Amniotic epithelial cell (primary cell): ENCODE measurements at regions not wholly inside any gene's neighbourhood (a gene's known extent, or its start where the extent isn't known, plus 50 kb on each side); places are given as distances from the start of the nearest gene placed in this dataset.
"Not testable (repeated sequence)": the region's sequence is repeated elsewhere in the genome, so short reads cannot be mapped to it uniquely, and the experiment has no call there.

Source experiments
- DNase-seq: peaks from one replicate; pipeline ENCODE4 v3.0.0-alpha.2; 2010; ENCODE audit warnings: low read depth

DNA sequence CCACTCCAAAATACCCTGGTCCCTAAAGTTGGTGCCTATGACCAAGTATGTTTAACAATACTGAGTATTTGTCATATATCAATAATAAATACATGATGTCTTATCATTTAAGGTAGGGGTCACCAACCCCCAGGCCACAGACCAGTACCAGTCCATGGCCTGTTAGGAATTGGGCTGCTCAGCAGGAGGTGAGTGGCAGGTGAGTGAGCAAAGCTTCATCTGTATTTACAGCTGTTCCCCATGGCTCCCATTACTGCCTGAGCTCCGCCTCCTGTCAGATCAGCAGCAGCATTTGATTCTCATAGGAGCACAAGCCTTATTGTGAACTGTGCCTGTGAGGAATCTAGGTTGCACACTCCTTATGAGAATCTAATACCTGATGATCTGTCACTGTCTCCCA is 126.2 kb downstream of the HNRNPD start:
- DNase-seq: no peak

DNA sequence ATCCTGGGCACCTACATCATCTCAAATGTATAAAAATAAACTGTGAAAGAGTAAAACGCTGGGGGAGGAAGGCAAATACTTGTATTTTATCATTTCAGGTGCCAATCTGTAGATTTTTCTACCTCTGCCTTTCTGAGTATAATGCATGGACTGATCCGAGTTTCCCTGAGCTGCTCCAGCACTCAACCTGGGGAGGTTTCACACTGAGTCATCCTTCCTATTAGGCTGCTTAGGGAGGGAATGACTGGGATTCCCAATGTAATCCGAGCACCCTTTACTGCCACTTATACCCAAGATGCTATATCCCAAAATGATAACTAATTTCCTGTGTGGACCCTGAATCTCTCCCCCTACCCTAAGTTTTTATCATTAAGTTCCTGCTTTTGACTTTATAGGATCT is 126.6 kb downstream of the HNRNPD start:
- no peak for DNase-seq

DNA sequence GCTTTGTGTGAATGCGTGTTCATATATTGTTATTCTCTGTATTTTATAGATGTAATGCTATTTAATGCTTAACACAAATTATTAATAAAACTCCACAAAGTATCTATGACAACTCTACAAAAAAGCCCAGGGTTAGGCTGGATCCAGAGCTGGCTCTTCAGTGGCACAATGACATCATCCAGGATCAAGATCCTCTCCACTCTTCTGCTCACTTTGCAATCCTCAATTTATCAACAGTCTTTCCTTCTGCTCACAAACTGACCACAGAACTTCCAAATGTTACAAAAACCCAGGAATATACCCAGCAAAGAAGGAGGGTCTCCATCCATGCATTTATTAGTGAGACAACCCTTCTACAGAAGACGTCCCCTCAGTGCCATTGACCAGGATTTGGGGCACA is 132.3 kb downstream of the HNRNPD start:
- no peak for DNase-seq

DNA sequence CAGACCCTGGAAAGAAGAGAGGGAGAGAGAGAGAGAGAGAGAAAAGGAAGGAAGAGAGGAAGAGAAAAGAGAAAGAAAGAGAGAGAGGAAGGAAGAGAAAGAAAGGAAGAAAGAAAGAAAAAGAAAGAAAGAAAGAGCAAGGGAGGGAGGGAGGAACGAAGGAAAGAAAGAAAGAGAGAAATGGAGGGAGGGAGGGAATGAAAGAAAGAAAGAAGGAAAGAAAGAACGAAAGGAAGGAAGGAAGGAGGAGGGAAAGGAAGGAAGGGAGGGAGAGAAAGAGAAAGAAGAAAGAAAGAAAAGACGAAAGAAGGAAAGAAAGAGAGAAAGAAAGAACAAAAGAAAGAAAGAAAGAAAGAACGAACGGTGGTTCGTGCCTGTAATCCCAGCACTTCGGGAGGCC is 133.4 kb downstream of the HNRNPD start:
- DNase-seq: no peak

DNA sequence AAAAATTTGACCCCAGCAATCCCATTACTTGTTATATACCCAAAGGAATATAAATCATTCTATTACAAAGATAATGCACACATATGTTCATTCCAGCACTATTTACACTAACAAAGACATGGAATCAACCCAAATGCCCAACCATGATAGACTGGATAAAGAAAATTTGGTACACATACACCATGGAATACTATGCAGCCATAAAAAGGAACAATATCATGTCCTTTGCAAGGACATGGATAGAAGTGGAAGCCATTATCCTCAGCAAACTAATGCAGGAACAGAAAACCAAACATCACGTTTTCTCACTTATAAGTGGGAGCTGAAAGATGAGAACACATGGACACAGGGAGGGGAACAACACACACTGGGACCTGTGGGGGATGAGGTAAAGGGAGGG is 136.6 kb downstream of the HNRNPD start:
- DNase-seq: not testable (repeated sequence)

DNA sequence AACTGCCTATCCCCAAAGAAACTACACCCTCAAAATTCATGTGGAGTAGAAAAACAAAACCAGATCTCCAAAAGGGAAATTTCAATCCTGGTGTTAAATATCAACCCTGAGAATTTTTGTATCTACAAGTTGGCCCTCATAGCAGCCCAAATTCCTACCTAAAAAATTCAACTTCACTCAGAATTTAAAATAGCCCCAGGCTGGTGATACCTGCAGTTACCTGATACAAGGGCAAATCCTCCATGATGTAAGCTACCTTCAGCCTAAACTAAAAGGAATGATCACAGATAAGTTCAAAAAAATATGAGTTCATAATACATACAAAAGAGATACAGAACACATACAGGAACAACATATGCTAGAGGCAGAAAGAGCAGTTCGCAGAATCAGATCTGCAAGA is 138.4 kb downstream of the HNRNPD start:
- DNase-seq: no peak

DNA sequence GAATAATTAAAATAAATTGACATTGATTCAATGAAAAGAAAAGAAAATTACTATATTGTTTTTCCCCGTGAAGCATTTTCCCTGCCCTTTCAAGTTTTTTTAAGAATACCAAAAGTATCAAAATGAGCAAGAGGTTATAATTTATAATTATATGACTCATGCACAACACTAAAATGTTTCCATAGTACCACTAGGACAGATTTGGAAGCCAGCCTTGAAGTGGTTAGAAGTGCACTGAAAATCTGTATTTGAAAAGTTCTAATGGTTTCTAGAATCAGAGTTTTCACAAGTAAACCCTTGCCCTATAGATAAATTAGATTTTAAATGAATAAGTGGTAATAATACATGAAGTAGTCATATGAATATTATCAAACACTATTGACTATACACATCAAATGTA is 140.9 kb downstream of the HNRNPD start:
- no peak for DNase-seq

DNA sequence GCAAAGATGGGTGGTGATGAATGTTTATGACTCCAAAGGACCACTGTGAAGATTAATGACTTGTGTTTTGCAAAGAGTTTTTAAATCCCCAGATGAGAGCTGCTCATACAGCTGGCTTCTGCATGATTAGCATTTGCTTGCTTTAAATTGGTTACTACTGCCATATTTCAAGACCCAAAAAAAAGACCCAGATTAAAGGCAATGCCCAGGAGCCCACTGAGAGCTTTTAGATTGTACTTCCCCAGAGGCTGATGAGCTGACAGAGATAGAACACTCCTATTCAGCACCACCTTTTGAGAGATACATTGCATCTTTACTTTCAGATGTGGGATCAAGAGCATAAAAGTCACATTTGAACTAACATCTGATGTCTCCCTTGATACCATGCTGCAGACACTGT is 142.0 kb downstream of the HNRNPD start:
- DNase-seq: no peak

DNA sequence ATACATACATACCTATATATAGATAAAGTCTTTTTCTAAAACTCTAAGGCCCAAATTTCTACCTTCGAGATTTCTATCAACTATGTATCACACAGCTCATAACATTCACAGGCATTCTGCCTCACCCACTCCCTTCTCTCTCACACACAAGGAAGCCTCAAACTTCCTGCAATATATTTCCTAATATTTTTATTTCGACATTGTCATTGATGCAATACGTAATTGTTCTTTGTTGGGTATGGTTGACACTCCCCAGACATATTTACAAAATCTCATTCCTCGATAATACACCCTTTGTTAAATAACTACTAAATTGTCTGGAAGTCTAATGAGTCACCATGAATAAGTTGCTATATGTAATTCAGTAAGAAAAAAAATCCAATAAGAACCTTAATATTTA is 143.5 kb downstream of the HNRNPD start:
- no peak for DNase-seq

DNA sequence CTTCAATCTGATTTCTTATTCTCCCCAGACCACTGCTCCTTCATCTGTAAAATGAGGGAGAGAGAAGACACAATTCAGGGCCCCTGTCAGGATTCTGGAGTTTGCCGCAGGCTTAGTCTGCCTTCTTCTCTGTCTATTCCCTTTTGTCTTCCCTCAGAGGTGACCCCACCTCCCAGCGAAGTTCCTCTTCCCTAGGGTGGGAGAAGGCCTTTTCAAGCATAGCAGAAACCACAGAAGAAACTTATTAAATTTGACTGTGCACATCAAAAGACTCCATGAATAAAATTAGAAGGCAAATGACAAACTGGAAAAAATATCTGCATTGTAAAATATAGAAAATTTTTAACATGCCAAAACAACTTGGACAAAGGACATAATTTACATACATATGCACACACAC is 148.8 kb downstream of the HNRNPD start:
- DNase-seq: no peak

DNA sequence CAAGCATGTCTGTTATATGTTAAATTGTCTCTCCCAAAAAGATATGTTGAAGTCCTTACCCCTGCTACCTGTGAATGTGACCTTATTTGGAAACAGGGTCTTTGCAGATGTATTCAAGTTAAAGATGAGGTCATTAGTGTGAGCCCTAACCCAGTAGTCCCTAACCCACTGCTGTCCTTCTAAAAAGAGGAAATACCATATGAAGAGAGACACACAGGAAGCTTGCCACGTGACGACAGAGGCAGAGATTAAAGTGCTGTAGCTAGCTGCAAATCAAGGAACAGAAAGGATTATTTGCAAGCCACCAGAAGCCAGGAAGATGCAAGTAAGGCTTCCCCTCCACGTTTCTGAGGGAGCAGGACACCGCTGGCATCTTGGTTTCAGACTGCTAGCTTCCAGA is 150.1 kb downstream of the HNRNPD start:
- DNase-seq: no peak

DNA sequence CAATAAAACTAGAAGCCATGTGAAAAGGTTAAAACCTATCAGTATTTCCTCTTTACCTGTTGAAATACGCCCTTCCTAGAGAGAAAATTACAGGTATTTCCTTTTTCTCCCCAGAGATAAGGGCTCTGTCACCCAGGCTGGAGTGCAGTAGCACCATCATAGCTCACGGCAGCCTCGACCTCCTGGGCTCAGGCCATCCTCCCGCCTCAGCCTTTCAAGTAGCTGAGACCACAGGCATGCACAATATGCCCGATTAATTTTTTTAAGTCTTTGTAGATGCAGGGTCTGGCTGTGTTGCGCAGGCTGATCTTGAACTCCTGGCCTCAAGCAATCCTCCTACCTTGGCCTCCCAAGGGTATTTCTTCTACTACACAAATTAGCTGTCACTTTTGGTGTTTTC is 154.4 kb downstream of the HNRNPD start:
- DNase-seq: no peak

DNA sequence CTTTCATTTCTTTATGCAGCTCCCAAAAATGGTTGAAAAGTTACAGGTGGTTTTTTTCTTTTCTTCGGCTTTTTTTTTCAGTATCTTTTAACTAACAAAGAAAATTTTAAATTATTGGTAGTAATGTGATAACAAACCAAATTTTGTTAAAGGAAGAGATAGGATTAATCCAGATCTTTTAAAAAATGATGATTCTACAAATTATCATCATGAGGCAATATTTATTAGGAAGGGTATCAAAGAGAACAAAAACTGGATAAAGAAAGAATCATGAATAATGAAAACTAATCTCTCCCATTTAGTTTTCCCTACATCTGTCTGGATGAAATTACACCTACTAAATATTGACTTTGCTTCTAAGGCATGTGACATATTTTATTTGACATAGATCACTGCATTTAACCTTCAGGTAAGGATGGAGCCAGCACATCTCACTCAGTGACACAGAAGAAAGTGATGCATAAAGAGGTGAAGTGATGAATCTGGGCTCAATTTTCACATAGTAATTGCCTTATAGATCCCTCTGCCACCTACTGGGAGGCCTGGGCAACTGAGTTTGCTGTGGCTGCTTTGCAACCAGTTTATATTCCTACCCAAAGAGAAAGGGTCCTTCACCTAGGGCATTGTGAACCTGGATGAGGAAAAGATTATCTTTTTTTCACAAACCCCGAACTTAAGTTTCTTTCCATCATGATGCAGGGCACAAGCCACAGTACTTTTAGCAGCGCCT is 155.6 kb downstream of the HNRNPD start:
- no peak for DNase-seq

DNA sequence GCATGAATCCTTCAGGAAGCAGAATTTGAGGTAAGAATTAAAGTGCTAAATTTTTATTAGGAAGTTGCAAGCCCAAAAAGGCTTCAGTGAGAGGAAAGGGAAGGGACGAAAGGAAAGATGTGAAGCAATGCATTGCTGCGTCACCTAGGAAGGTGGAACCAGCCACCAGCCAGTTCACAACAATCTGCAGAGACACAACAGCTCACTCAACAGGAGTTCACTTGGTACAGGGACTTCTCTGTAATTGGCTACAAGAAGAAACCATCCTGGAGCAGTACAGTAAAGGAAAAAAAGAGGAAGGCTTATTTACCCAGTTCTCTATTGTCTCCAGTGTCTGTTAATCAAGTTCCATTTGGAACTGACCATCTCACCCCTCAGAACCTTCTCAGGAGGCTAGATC is 157.6 kb downstream of the HNRNPD start:
- DNase-seq: no peak

DNA sequence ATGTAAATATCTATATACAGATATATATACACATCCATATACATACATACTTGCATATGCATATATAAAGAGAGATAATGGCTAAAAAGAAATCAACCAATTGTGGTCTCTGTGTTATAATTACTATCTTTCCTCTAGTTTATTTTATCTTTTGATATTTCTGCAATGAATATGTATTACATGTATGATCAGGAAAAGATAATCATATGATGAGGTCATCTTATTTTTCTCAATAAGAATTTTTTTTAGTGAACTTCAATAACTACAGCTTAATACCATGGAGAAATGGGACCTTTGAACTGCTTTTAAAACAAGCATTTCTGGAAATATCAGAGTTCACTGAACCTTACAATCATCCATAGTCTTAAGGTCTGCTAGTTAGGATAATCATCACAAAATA is 158.0 kb downstream of the HNRNPD start:
- DNase-seq: no peak

DNA sequence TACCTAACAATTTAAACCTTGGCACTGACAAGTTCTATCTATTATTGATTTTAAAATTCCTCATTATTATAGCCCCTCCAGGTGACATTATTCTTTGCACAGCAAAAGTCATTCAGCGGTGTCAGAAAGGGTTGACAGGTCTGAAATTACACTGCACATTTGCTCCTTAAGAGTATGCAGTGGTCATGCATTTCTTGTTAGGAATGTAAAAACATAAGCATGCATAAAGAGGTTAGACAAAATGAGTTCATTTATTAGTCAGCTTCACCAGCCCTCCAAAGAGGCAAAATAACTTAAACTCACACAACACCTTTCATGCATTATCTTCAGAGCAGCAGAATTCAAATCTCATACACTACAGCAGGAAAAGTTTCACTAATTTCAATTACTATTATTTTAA is 158.8 kb downstream of the HNRNPD start:
- no peak for DNase-seq

DNA sequence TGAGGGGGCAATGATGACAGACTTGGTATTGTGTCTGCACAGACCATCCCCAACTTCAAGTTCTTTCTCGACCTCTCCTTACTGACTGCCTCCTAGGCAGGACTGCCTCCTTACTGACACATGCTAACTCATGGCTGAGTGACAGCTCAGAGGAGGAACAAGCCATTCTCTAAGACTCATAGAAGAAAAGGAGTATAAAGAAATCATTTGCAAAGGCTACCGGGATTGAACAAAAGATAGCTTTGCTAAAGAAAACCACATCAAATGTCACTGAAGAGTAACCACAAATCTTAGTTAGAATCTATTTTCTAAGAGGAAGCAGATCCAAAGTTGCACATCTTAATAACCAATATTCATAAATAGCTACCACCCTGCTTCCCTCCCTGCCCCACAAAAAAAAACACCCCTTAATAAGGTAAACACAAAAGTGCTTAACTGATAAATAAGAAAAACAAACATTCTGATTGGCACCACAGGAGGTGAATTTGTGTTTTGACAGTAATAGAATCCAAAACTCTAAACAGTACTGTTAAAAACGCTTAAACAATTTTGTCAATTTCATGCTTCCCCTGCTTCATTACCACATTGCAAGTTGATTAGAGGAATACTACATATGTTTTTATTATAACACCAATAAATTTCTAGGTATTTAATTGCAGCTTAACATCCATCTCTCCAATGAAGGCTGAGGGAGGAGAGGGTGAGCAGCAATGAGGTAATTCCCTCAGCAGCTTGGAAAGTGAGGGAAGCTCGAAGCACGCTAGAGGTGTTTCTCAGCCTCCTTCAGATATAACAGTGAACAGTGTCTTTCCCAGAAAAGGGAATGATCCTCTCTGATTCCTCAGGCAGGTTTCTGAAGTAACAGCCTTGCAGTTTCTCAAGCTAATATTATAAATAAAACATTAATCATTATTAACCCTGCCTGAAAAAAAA is 160.0 kb downstream of the HNRNPD start:
- DNase-seq: no peak

DNA sequence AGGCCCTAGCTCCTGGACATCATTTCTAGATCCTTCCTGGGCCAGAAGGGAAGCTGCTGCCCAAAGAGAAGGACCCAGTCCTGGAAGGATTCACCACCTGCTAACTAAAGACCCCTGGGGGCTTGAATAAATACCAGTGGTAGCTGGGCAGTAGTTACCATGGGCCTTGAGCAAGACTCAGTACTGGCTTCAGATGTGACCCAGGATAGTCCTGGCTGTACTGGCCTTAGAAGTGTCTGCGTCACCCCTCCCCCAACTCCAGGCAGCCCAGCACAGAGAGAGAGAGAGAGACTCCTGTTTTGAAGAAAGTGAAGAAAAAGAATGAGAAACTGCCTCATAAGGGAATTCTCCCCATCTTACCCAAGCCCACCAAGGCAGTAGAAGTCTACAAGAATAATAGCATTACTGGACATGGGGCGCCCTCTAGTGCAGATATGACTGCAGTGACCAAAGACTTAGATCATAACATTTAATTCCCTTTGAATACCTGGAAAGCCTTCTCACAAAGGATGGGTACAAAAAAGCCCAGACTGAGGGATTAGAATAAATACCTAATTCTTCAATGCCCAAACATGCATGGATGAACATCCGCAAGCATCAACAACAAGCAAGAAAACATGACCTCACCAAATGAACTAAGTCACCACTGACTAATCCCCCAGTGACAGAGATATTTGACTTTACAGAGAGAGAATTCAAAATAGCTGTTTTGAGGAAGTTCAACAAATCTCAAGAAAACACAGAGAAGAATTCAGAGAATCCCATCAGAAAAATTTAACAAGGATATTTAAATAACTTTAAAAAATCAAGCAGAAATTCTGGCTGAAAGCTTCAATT is 171.8 kb downstream of the HNRNPD start:
- peak; percentile 42 for DNase-seq

DNA sequence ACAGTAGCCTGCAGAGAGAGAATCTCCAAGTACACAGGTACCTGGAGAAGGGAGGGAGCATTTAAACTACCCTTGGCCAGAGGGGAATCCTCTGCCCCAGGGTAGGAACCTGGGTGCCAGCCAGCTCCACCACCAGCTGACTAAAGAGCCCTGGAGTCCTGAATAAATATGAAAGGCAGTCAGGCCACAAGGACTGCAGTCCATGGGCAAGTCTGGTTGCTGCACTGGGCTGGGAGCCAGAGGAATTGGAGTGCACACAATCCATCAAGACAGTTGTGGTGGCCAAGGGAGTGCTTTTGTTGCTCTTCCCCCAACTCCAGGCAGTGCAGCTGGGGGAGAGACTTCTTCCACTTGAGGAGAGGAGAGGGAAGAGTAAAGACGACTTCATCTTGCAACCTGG is 172.5 kb downstream of the HNRNPD start:
- peak; percentile 0 for DNase-seq

DNA sequence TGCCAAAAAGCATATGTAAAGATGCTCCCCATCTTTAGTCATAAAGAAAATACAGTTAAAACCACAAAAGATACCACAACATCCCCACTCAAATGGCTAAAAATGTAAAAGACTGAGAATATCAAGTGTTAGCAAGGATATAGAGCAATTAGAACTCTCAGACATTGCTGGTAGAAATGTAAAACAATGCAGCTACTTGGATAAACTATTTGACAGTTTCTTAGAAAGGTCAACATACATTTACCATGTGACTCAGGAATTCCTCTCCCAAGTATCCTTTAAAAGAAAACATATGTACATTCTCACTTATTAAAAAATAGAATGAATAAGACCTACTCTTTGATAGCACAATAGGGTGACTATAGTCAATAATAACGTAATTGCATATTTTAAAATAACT is 173.7 kb downstream of the HNRNPD start:
- no peak for DNase-seq

DNA sequence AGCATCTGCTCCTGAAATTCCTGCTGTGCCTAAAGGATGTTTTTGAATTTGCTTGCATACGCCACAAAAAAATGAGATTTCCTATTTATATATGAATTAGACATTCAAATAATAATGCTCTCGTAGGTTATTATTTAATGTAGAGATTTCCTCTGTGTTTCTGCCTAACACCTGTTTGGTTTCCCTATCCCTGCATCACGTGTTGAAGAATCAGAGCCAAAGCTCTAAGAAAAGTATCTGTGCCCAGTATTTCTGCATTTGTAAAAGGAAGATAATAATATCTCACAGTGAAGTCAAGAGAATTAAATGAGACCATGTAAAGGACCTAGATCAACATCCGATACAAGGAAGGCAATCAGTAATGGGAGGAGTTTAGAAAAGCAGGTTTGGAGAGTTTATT is 179.5 kb downstream of the HNRNPD start:
- DNase-seq: no peak

DNA sequence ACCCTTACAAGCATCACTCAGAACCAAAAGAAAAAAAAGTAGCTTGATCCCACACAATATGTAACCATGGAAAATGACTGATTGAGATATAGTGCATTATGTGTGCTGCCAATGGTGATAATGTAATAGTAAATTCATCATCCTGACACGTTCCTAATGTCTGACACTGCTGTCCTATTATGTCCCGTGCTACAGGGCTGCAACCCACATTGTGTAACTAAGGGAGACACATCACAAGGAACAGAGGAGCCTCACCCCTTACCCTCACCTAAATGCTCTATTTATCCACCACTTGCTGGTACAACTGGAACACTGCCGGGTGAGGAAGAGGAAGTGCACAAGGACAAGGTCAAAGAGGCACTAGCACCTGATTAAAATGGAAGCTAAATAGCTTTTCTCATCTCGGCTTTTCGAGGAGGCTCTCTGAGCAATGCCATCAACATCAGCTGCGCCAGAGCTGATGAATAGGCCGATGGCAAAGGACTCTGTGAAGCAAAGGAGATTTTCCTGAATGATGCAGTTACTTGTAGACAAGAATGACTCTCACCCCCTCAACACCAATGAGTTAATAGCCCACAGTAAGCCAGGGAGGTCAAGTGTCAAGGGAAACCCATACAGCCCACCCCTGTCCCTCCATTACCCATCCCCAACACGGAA is 181.6 kb downstream of the HNRNPD start:
- DNase-seq: no peak
